Activated CD4-positive, alpha-beta memory T cell treated with anti-CD3 and anti-CD28 coated beads for 36 hours (primary cell): ENCODE measurements at regions not wholly inside any gene's neighbourhood (a gene's known extent, or its start where the extent isn't known, plus 50 kb on each side); places are given as distances from the start of the nearest gene placed in this dataset.

Source experiments
- CTCF ChIA-PET: fragments of 350-600 bp; sonication (Branson Sonifier 250); formaldehyde crosslinking; loops from one replicate; lab custom pipeline; 2021; ENCODE audit warnings: antibody characterized with exemption, inconsistent platforms; lab: Charles Lee
- POLR2A ChIA-PET: fragments of 350-600 bp; sonication (Branson Sonifier 250); formaldehyde crosslinking; loops from one replicate; lab custom pipeline; 2021; ENCODE audit warnings: antibody characterized with exemption; lab: Charles Lee
- DNase-seq: peaks from one replicate; pipeline ENCODE4 v3.0.0-alpha.2; 2020
- H3K27ac Mint-ChIP-seq: one replicate; pipeline ENCODE4 v1.8.0; 2021; ENCODE audit warnings: mixed read lengths
- H3K27me3 Mint-ChIP-seq: one replicate; pipeline ENCODE4 v1.8.0; 2021; ENCODE audit warnings: mixed read lengths
- H3K36me3 Mint-ChIP-seq: one replicate; pipeline ENCODE4 v1.8.0; 2021; ENCODE audit warnings: mixed read lengths
- H3K4me1 Mint-ChIP-seq: one replicate; pipeline ENCODE4 v1.8.0; 2021; ENCODE audit warnings: low read depth, mixed read lengths
- H3K4me3 Mint-ChIP-seq: one replicate; pipeline ENCODE4 v1.8.0; 2021; ENCODE audit warnings: mild to moderate bottlenecking, mixed read lengths
- H3K9me3 Mint-ChIP-seq: one replicate; pipeline ENCODE4 v1.8.0; 2021; ENCODE audit warnings: mixed read lengths
- intact Hi-C: fragments of 100-400 bp; cut with micrococcal nuclease; formaldehyde crosslinking; loops from one replicate; pipeline ENCODE4 v1.15.1; 2023

GRCh38 chr12:38142974-38143373 is 173.6 kb upstream of the ALG10B start:
- no peaks in the 10 kb centered on the region for H3K36me3 Mint-ChIP-seq
- CTCF ChIA-PET, result interaction anchor here (1.2 kb wide), 1 partner anchor 171 kb away, joined by 3 read pairs; no protein-coding TSS in a partner anchor

GRCh38 chr12:38144049-38144448 is 172.5 kb upstream of the ALG10B start:
- H3K4me1 Mint-ChIP-seq, result no peaks in the 10 kb centered on the region
- peaks cover 14% of the 10 kb centered on the region for H3K9me3 Mint-ChIP-seq
- no peak for DNase-seq
- POLR2A ChIA-PET, result no interaction called here
- no peak overlapping the region for H3K4me3 Mint-ChIP-seq
- CTCF ChIA-PET, result interaction anchor here (1.2 kb wide), 1 partner anchor 170 kb away, joined by 3 read pairs; no protein-coding TSS in a partner anchor
- no peaks in the 10 kb centered on the region for H3K36me3 Mint-ChIP-seq
- intact Hi-C loops, result no loop called here
- H3K27ac Mint-ChIP-seq, result no peak overlapping the region
- H3K27me3 Mint-ChIP-seq, result no peaks in the 10 kb centered on the region

More at GRCh38 chr12:38142974-38143373, 173.6 kb upstream of the ALG10B start:
- Mint-ChIP-seq H3K9me3 (peaks cover 12% of the 10 kb centered on the region), H3K4me3 (no peak overlapping the region), H3K27me3 (no peaks in the 10 kb centered on the region), H3K27ac (no peak overlapping the region), H3K4me1 (peaks cover 6% of the 10 kb centered on the region)
- POLR2A ChIA-PET, result no interaction called here
- intact Hi-C loops, result no loop called here
- no peak for DNase-seq

- Mint-ChIP-seq H3K27ac (no peak overlapping the region), H3K9me3 (peaks cover 14% of the 10 kb centered on the region), H3K4me3 (no peak overlapping the region), H3K4me1 (no peaks in the 10 kb centered on the region), H3K27me3 (no peaks in the 10 kb centered on the region), H3K36me3 (no peaks in the 10 kb centered on the region)
- intact Hi-C loops, result no loop called here
- ChIA-PET POLR2A (no interaction called here), CTCF (no interaction called here)
- no peak for DNase-seq
These were observed 171.8 kb upstream of the ALG10B start for GRCh38 chr12:38144601-38145436.

- POLR2A ChIA-PET, result no interaction called here
These were observed 167.0 kb upstream of the ALG10B start for GRCh38 chr12:38149395-38150073.

GRCh38 chr12:38151991-38152700 is 164.4 kb upstream of the ALG10B start:
- ChIA-PET CTCF (no interaction called here), POLR2A (no interaction called here)
- H3K27ac Mint-ChIP-seq, result no peak overlapping the region
- no peaks in the 10 kb centered on the region for H3K36me3 Mint-ChIP-seq
- H3K9me3 Mint-ChIP-seq, result peaks cover 10% of the 10 kb centered on the region
- H3K27me3 Mint-ChIP-seq, result no peaks in the 10 kb centered on the region
- no peak overlapping the region for H3K4me3 Mint-ChIP-seq
- no peaks in the 10 kb centered on the region for H3K4me1 Mint-ChIP-seq
- no peak for DNase-seq
- intact Hi-C loops, result no loop called here

More at GRCh38 chr12:38149395-38150073, 167.0 kb upstream of the ALG10B start:
- Mint-ChIP-seq H3K27ac (no peak overlapping the region), H3K4me1 (no peaks in the 10 kb centered on the region), H3K36me3 (no peaks in the 10 kb centered on the region), H3K4me3 (no peak overlapping the region), H3K9me3 (peaks cover 14% of the 10 kb centered on the region), H3K27me3 (no peaks in the 10 kb centered on the region)
- CTCF ChIA-PET, result no interaction called here
- DNase-seq, result no peak
- intact Hi-C loops, result no loop called here

- no peak overlapping the region for H3K4me3 Mint-ChIP-seq
- no peak for DNase-seq
- no peaks in the 10 kb centered on the region for H3K36me3 Mint-ChIP-seq
These were observed 163.5 kb upstream of the ALG10B start for GRCh38 chr12:38152816-38153736.

GRCh38 chr12:38153737-38154061 is 162.9 kb upstream of the ALG10B start:
- intact Hi-C loops, result no loop called here
- POLR2A ChIA-PET, result no interaction called here
- H3K27me3 Mint-ChIP-seq, result no peaks in the 10 kb centered on the region
- no peaks in the 10 kb centered on the region for H3K36me3 Mint-ChIP-seq
- no peak overlapping the region for H3K27ac Mint-ChIP-seq
- no peaks in the 10 kb centered on the region for H3K9me3 Mint-ChIP-seq
- H3K4me1 Mint-ChIP-seq, result no peaks in the 10 kb centered on the region
- DNase-seq, result no peak
- CTCF ChIA-PET, result no interaction called here
- H3K4me3 Mint-ChIP-seq, result no peak overlapping the region

More at GRCh38 chr12:38152816-38153736, 163.5 kb upstream of the ALG10B start:
- ChIA-PET POLR2A (no interaction called here), CTCF (no interaction called here)
- no peak overlapping the region for H3K27ac Mint-ChIP-seq
- intact Hi-C loops, result no loop called here
- H3K4me1 Mint-ChIP-seq, result no peaks in the 10 kb centered on the region
- H3K27me3 Mint-ChIP-seq, result no peaks in the 10 kb centered on the region
- H3K9me3 Mint-ChIP-seq, result peaks cover under 1% of the 10 kb centered on the region

- intact Hi-C loops, result no loop called here
- no peak for DNase-seq
- Mint-ChIP-seq H3K4me3 (no peak overlapping the region), H3K9me3 (no peaks in the 10 kb centered on the region), H3K4me1 (no peaks in the 10 kb centered on the region), H3K27me3 (no peaks in the 10 kb centered on the region), H3K27ac (no peak overlapping the region), H3K36me3 (no peaks in the 10 kb centered on the region)
- ChIA-PET POLR2A (no interaction called here), CTCF (no interaction called here)
These were observed 162.2 kb upstream of the ALG10B start for GRCh38 chr12:38154096-38155019.

- Mint-ChIP-seq H3K27me3 (no peaks in the 10 kb centered on the region), H3K27ac (no peak overlapping the region), H3K36me3 (no peaks in the 10 kb centered on the region), H3K9me3 (no peaks in the 10 kb centered on the region), H3K4me1 (no peaks in the 10 kb centered on the region), H3K4me3 (no peak overlapping the region)
- POLR2A ChIA-PET, result no interaction called here
- intact Hi-C loops, result no loop called here
- CTCF ChIA-PET, result no interaction called here
- no peak for DNase-seq
These were observed 161.6 kb upstream of the ALG10B start for GRCh38 chr12:38155020-38155395.

- Mint-ChIP-seq H3K4me3 (no peak overlapping the region), H3K27me3 (no peaks in the 10 kb centered on the region), H3K4me1 (no peaks in the 10 kb centered on the region), H3K36me3 (no peaks in the 10 kb centered on the region), H3K9me3 (no peaks in the 10 kb centered on the region), H3K27ac (no peak overlapping the region)
- DNase-seq, result no peak
- intact Hi-C loops, result no loop called here
- CTCF ChIA-PET, result no interaction called here
- POLR2A ChIA-PET, result no interaction called here
These were observed 160.8 kb upstream of the ALG10B start for GRCh38 chr12:38155526-38156496.
